Endothelial cell of umbilical vein (primary cell): ENCODE measurements at regions not wholly inside any gene's neighbourhood (a gene's known extent, or its start where the extent isn't known, plus 50 kb on each side); places are given as distances from the start of the nearest gene placed in this dataset.

Source experiments
- BruUV-seq: library from RNA; stranded (reverse); fragments of 400-500 nt; replicated peaks from 2 replicates; lab custom pipeline; 2021; lab: Mats Ljungman, UMichigan
- CTCF ChIA-PET: fragments of 300-600, 350-600 bp; sonication (Branson Sonifier 250); formaldehyde crosslinking; loops from one replicate; lab custom pipeline; 2021; ENCODE audit warnings: antibody characterized with exemption, inconsistent platforms; lab: Charles Lee
- POLR2A ChIA-PET: fragments of 300-600, 350-600 bp; sonication (Branson Sonifier 250); formaldehyde crosslinking; loops from one replicate; lab custom pipeline; 2021; ENCODE audit warnings: antibody characterized with exemption, inconsistent platforms; lab: Charles Lee
- DNase-seq: peaks from one replicate; pipeline ENCODE4 v3.0.0-alpha.2; 2011; ENCODE audit warnings: low read depth, low spot score
- FAIRE-seq: peaks from 2 replicates; lab custom pipeline; 2011; peaks lifted over from hg19 to GRCh38; lab: Jason Lieb, UNC
- H2AFZ ChIP-seq: 2 replicates; pipeline ENCODE4 v1.6.0; 2012; ENCODE audit warnings: low read depth, low read length, control low read depth, inconsistent platforms
- H3K27ac ChIP-seq: 2 replicates; pipeline ENCODE4 v1.5.1; 2011; ENCODE audit warnings: low read depth, mild to moderate bottlenecking, control low read depth, low read length, moderate library complexity; ENCODE audit not compliant: insufficient read depth
- H3K27me3 ChIP-seq, 2 experiments: 2 replicates each; pipeline versions ENCODE4 v1.6.0 to v1.6.1; 2011; ENCODE audit warnings: low read length in 2 of 2, mixed read lengths in 1 of 2; ENCODE audit not compliant: control insufficient read depth in 2 of 2, insufficient read depth in 2 of 2
- H3K36me3 ChIP-seq, 2 experiments: 2 replicates in 1 of 2; 3 replicates in 1 of 2; pipeline ENCODE4 v1.5.1; 2011; ENCODE audit warnings: low read length in 2 of 2, mild to moderate bottlenecking in 1 of 2, moderate library complexity in 1 of 2; ENCODE audit not compliant: control insufficient read depth in 2 of 2, insufficient read depth in 2 of 2; ENCODE audit errors: extremely low read depth in 1 of 2
- H3K4me1 ChIP-seq: 3 replicates; pipeline ENCODE4 v1.5.1; 2011; ENCODE audit warnings: mild to moderate bottlenecking, low read length; ENCODE audit not compliant: control insufficient read depth, insufficient read depth; ENCODE audit errors: extremely low read depth
- H3K4me2 ChIP-seq: 2 replicates; pipeline ENCODE4 v1.6.1; 2011; ENCODE audit warnings: low read length, control low read depth, mixed read lengths; ENCODE audit not compliant: insufficient read depth
- H3K4me3 ChIP-seq, 3 experiments: fragments of 200-600 bp in 1 of 3; sonication (generic), shearing (Covaris generic) in 1 of 3; replicated peaks in 1 of 3; 2 replicates each; pipeline ENCODE4 v1.5.1; 2011 to 2016; ENCODE audit warnings: control low read depth in 3 of 3, low read length in 3 of 3, mild to moderate bottlenecking in 2 of 3, inconsistent platforms in 1 of 3, low read depth in 1 of 3, moderate library complexity in 1 of 3; ENCODE audit not compliant: insufficient read depth in 1 of 3
- H3K79me2 ChIP-seq: 2 replicates; pipeline ENCODE4 v1.6.0; 2012; ENCODE audit warnings: low read length, inconsistent platforms; ENCODE audit not compliant: control insufficient read depth, insufficient read depth
- H3K9ac ChIP-seq: replicated peaks from 2 replicates; pipeline ENCODE3; 2011; ENCODE audit warnings: low read length, control low read depth; ENCODE audit not compliant: insufficient read depth; ENCODE audit errors: extremely low read depth
- H3K9me1 ChIP-seq: replicated peaks from 3 replicates; pipeline ENCODE4 v1.6.0; 2011; ENCODE audit warnings: mild to moderate bottlenecking, low read length; ENCODE audit not compliant: control insufficient read depth, insufficient read depth; ENCODE audit errors: extremely low read depth
- H3K9me3 ChIP-seq: replicated peaks from 2 replicates; pipeline ENCODE4 v1.5.1; 2012; ENCODE audit warnings: low read length, inconsistent platforms; ENCODE audit not compliant: control insufficient read depth, insufficient read depth
- H4K20me1 ChIP-seq: replicated peaks from 2 replicates; pipeline ENCODE3; 2011; ENCODE audit warnings: mild to moderate bottlenecking, low read length; ENCODE audit not compliant: control insufficient read depth, insufficient read depth; ENCODE audit errors: extremely low read depth
- EZH2 ChIP-seq: IDR thresholded peaks from 2 replicates; pipeline ENCODE4 v1.6.1; 2012; ENCODE audit warnings: borderline replicate concordance, low read depth, mild to moderate bottlenecking, moderate library complexity, low read length, inconsistent platforms; ENCODE audit not compliant: severe bottlenecking
- FOS ChIP-seq: IDR thresholded peaks from 2 replicates; pipeline ENCODE4 v1.6.1; 2011; ENCODE audit warnings: mild to moderate bottlenecking, low read length, moderate library complexity, borderline replicate concordance; ENCODE audit not compliant: insufficient read depth
- GATA2 ChIP-seq: IDR thresholded peaks from 2 replicates; pipeline ENCODE4 v1.7.0; 2011; ENCODE audit warnings: low read depth, mild to moderate bottlenecking, moderate library complexity, mixed read lengths, low read length; ENCODE audit not compliant: insufficient read length, insufficient read depth
- JUN ChIP-seq: IDR thresholded peaks from 2 replicates; pipeline ENCODE4 v1.6.1; 2011; ENCODE audit warnings: borderline replicate concordance, low read depth; ENCODE audit not compliant: insufficient read length, insufficient read depth
- MAX ChIP-seq: IDR thresholded peaks from 2 replicates; pipeline ENCODE4 v1.6.1; 2011; ENCODE audit not compliant: insufficient read depth, insufficient read length
- MYC ChIP-seq: IDR thresholded peaks from one replicate; pipeline ENCODE4 v1.6.1; 2011; ENCODE audit warnings: mild to moderate bottlenecking, low read depth, low read length
- POLR2A ChIP-seq: IDR thresholded peaks from 2 replicates; pipeline ENCODE4 v1.6.1; 2012; ENCODE audit warnings: low read depth, mild to moderate bottlenecking, control low read depth, low read length
- POLR2AphosphoS5 ChIP-seq: IDR thresholded peaks from 2 replicates; pipeline ENCODE4 v1.6.1; 2012; ENCODE audit warnings: low read depth, mild to moderate bottlenecking, control low read depth, low read length, moderate library complexity; ENCODE audit not compliant: insufficient read depth
- dilution Hi-C: fragments of 300-500 bp; cut with MboI; formaldehyde crosslinking; loops from one replicate; pipeline ENCODE4 v1.15.0; 2019; ENCODE audit warnings: low sequenced_read_pairs; ENCODE audit not compliant: extremely low pct_ligation_motif_present
- intact Hi-C: fragments of 100-400 bp; cut with micrococcal nuclease; formaldehyde crosslinking; loops from one replicate; pipeline ENCODE4 v1.10.0; 2022
- TF ChIP-seq, protein P1 (sequence below), 2 donors: IDR thresholded peaks; 1 replicate in 1 of 2; 2 replicates in 1 of 2; pipeline ENCODE4 v1.5.1; 2011; ENCODE audit warnings: low read length in 2 of 2, mild to moderate bottlenecking in 2 of 2, moderate library complexity in 2 of 2, control low read depth in 1 of 2, inconsistent platforms in 1 of 2, low read depth in 1 of 2; ENCODE audit not compliant: insufficient read depth in 1 of 2; ENCODE audit errors: extremely low read depth in 1 of 2

DNA sequence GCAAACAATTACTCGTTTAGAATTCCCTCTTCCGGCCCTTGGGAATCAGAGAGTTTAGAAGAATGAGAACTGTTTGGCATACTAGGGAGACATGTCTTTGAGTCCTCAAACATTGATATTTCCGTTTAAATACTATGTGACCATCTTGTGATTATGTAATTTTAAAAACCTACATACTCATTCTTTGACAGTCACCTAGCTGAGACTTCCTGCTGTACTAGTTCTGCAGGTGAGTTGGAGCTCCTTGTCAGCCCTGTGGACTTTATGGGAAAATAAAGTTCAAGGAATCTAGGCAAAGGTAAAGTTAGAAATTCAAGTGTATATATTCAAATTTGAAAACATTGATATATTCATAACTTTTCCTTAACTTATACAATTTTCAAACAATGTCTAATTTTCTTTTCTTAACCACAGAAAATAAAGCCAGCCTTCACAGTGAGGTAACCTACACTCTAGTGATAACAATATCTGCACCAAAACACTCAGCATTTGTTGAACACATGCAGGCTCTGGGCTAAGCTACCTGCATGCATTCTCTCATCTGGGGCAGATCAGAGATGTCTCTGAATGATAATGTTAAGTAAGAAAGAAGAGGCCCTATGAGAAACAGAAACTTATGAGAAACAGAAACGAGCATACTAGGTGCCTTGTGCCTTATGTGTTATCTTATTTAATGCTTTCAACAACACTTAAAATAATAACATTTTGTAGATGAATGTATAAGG is 67.0 kb upstream of the BACE2 start:
- no peak for DNase-seq
- intact Hi-C loops (no loop called here), dilution Hi-C loops (no loop called here)
- H3K9me1 ChIP-seq = no peaks in the 10 kb centered on the region
- no peaks in the 10 kb centered on the region for H3K27me3 ChIP-seq
- POLR2A ChIA-PET = no interaction called here
- no peak overlapping the region for H3K9ac ChIP-seq
- TF ChIP-seq POLR2AphosphoS5 (no peak), MAX (no peak), FOS (no peak), EZH2 (no peak), JUN (no peak), MYC (no peak), POLR2A (no peak), GATA2 (no peak)
- TF ChIP-seq, protein P1, sequence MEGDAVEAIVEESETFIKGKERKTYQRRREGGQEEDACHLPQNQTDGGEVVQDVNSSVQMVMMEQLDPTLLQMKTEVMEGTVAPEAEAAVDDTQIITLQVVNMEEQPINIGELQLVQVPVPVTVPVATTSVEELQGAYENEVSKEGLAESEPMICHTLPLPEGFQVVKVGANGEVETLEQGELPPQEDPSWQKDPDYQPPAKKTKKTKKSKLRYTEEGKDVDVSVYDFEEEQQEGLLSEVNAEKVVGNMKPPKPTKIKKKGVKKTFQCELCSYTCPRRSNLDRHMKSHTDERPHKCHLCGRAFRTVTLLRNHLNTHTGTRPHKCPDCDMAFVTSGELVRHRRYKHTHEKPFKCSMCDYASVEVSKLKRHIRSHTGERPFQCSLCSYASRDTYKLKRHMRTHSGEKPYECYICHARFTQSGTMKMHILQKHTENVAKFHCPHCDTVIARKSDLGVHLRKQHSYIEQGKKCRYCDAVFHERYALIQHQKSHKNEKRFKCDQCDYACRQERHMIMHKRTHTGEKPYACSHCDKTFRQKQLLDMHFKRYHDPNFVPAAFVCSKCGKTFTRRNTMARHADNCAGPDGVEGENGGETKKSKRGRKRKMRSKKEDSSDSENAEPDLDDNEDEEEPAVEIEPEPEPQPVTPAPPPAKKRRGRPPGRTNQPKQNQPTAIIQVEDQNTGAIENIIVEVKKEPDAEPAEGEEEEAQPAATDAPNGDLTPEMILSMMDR (IDR thresholded peaks at IDR 0.05; ENCODE audit: extremely low read depth in 1 of 2, insufficient read depth in 1 of 2, low read depth in 1 of 2, low read length in 2 of 2) = no peak
- H3K27ac ChIP-seq = no peak overlapping the region
- peaks cover 2% of the 10 kb centered on the region for H3K9me3 ChIP-seq
- H2AFZ ChIP-seq = no peak overlapping the region
- BruUV-seq = no TSS peak
- no peak overlapping the region for H3K4me2 ChIP-seq
- CTCF ChIA-PET = no interaction called here
- no peak for FAIRE-seq
- no peaks in the 10 kb centered on the region for H3K79me2 ChIP-seq
- no peak overlapping the region for H3K4me3 ChIP-seq
- no peaks in the 10 kb centered on the region for H3K4me1 ChIP-seq
- no peaks in the 10 kb centered on the region for H4K20me1 ChIP-seq
- no peaks in the 10 kb centered on the region for H3K36me3 ChIP-seq
